ENCODE measurements at regions not wholly inside any gene's neighbourhood (a gene's known extent, or its start where the extent isn't known, plus 50 kb on each side); places are given as distances from the start of the nearest gene placed in this dataset.
A peak's percentile ranks its signal among the peaks of the same experiment; 100 is the strongest.

DNA sequence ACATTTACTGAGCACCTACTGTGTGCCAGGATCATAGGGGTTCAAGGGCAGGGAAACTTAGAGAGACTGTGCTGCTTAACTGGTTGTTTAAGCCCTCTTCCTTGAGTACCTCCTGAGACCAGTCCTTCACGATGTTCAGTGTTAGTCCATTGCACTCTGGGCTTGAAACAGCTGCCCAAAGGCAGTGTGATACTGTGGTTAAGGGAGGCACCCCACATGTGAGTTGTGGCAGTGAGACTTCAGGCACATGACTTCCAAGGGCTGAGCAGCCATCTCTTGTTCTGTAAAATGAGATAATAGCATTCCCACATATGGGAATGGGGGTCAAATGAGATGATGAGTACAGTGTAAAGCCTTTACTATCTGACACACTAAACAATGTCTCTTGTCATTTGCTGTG, 75.1 kb downstream of the LINGO1 start:
- DNase-seq = no peak

DNA sequence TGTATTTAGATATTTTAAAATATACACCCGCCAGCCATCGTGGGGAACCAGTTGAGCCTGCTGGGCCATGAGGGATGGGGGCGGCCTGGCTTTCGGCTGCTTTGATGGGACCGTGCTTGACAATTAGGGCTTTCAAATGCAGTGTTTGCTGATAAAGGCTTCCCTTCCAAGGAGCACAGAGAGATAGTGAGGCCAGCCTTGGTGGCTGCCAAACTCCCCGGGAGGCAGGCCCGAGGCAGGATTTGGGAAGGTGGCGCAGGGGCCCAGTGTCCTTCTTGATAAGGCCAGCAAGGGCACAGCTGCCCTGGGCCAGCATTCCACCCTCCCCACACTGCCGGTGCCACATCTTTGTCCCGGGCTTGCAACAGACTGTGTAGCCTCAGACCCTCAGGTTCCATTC, 75.6 kb downstream of the LINGO1 start:
- no peak for DNase-seq

DNA sequence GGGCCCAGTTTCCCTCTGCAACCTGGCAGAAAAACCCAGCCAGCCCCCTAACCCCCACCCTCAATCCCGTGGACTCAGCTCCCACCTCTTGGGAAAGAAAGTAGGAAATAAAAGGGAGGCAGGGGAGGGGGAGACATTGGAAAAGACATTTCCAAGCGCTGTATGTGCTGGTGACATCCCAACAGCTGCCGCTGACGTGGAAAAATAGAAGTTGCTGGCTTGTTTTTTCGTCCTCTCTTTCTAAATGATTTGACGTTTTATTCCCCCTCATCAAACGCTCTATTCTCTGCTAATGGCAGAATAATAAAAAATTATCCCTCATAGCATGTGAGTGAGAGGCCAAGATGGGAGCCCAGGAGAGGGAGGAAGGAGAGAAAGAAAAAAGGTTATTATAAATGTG, 76.1 kb downstream of the LINGO1 start:
- DNase-seq = no peak

DNA sequence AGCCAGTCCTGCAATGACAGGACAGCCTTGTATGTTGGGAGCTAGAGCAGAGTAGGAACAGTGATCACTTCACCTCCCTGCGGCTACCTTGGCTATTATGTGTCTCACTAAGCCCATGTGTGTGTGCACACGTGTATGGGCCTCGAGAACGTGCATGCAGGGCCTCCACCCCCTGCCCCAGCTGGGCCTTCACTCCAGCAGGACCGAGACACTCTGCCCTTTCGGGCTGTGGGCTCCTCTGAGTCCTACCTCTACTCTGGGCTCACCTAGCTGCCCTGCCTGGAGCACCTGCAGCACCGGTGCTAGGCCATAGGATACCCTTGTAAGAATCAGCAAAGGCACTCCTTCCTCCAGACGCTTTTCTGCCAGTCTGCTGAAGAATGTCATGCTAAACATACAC, 77.5 kb downstream of the LINGO1 start:
- DNase-seq = no peak

DNA sequence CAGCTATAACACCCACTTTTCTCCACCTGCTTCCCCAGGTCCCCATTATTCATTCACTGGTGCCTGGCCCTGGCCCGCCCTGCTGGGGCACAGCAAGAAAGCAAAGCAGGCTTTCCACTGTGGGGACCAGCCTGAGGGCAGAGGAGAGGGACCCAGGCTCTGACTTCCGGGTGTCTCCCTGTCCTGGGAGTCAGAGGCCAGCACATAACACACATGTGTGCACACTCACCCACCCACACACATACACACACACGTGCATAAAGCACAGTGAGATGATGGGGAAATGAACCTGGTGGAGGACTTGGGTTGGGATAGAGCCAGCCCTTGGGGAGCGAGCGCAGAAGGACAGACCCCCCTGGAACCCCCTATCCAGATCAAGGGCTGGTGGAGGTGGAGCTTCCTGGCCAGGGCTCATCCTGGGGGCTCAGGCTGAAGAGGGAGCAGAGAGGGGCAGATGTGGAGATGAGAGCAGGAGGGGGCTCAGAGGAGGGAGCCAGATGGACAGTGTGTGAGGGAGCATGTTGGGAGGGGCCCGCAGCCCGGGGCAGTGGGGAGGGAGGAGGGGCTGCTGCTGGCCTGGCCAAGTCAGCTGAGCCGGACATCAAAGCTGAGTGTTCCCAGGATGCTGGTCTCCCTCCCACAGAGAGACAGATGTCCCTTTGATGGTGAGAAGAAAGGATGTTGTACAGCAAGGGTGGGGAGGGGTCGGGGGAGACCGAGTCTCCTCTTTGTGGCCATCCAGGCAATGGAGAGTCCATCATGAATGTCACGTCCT, 78.2 kb downstream of the LINGO1 start:
- DNase-seq = no peak

DNA sequence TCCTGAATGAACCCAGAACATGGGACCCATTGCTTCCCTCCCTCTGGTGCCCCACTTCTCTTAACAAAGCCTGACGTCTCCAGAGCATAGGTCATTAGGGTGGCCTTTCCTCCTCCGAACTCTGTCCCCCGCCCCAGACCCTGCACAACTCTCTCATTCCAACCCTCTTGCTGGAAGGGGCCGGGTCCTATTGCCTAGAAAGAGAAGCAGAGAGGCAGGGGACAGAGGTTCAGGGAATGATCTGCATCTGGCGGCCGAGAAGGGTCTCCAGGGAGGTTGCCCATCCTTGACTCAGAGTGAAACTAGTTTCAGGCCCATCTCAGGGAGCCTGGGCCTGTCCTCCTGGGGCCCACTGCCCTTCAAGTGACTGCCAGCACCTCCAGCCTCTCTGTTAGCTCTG, 79.0 kb downstream of the LINGO1 start:
- DNase-seq = no peak

DNA sequence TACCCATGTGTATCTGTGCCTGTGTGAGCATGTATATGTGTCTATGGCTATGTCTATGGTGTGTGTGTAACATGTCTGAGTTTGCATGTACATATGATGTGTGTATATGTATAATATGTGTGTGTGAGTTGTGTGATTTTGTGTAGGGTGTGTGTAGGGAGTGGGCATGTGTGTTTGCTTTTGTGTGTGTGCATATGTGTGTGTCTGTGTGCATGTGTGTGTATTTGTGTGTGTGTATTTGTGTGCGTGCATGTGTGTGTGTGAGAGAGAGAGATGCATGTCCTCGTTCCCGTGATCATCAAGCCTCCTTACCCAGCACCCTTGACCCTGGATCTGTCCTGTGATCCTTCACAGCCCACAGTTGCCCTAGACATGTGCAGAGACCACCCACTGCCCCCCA, 79.5 kb downstream of the LINGO1 start:
- no peak for DNase-seq

DNA sequence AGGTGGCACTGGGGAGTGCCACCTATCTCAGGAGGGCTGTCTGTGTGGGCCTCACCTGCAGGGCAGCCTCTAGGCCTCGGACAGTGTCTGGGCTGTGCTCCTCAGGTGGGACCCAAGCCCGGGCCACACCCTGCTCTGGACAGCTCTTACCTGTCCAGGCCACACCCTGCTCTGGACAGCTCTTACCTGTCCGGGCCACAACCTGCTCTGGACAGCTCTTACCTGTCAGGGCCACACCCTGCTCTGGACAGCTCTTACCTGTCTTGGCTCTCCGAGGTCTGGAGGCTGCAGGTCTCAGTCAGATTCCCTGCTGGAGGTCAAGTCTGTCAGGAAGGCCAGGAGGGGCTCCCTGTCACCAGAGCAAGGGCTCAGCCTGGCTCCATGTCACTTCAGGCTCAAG, 80.6 kb downstream of the LINGO1 start:
- no peak for DNase-seq

DNA sequence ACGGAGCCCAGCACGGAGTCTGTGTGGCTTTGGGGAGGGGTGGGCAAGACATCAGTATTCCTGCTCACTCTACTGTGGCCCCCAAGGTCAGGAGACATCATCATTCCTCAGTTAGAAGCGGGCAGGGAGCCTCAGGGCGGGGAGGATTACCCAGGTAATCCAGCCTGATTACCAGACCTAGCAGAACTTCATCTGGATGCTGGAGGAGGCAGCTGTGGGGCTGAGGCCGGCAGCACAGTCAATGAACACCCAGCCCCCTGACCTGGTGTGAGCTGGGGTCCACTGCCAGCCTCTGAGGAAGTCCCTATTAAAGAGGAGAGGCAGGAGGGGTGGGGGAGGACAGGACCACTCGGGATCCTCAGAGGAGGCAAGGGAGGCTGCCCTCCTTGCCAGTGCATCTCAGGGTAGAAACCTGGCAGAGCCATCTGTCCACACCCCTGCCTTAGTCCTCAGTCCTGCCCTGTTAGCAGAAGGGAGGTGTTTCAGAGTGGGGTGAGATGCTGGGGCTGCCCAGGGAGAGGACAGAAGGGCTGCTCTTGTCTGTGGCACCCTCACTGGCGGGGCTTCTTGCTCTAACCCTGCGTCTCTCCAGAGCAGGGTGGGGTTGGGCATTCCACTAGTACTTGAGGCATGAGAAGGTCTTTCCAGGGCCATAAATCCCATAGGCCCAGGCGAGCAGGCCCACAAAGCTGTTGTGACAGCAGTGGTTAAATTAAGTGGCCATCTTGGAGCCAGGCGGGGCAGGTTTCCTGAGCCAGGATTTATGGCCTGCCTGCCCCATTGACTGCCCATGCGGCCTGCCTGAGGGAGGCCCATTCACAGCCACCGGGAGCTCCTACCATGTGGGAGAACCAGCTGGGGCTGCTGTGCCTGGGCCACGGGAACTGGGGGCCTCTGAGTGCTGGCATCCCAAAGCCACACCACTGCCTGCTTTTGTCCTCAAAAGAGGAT, 82.1 kb downstream of the LINGO1 start:
- DNase-seq = no peak

DNA sequence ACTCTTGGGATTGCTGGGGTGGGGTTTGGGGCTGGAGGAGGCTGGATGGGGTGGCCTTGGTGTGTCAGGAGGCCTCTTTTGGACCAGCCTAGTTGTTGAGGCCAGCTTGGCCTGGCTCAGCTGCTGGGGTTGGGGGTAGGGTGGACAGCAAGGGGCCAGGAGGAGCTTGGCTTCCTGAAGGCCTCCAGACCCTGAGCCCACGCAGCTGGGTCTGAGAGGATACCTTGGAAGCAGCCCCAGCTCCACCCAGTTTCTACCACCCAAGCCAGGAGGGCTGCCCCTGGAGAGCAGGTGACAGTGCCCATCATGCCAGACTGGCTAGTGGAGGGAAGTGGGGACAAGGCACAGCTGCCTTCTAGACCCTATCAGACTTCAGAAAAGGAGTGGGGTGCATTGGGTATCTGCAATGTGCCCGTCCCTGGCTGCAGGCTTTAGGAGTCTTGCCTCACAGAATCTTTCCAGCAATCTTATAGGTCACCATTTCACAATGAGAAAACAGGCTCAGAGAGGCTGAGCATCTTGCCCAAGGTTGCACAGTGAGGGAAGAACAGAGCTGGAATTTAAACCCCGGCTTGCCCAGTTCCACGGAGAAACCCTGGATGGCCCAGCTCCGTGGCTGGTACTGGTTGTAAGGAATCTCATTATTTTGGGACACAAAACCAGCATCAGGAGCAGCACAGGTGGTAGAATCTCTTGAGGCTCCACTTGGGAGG, 83.0 kb downstream of the LINGO1 start:
- DNase-seq = no peak

DNA sequence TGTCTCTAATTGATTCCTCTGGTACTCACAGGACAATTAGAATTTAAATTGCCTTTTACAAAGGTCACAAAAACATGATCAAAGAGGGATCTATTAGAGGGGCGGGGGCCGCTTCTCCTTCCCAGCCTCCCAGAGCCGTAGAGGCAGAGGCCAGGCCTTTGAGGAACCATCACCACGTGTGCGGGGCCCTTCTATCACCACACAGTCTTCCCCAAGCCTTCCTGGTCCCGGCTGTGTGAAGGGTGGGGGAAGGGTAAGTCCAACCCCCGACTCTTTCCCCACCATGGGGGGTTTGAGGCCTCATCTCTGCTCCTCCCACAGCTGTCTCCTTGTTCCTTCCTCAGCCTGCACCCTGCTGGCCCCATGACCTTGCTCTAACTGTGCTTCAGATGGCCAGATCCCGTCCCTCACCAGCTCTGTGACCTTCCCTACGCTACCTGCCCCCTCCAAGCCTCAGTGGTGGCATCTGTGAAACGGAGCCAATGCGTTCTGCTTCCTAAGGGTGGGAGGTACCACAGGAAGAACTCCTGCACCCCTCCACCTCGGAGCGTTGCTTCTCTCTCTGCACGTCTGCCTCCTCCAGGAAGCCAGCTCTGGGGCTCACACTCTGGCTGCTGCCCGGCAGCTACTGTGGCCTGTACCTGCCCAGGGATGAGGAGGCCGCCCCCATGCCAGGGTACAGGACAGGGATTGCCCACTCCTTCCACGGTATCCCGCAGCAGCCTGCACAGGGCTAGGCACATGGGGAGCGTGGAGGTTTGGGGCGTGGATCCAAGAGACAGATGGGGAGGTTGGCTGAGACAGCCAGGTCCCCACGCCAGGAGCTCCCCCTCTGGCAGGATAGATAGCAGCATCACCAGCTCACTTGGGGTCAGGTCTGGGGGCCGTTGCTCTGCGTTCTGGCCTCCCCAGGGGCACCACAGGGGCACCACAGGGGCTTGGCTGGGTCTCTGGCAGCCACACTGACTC, 83.8 kb downstream of the LINGO1 start:
- DNase-seq = no peak

DNA sequence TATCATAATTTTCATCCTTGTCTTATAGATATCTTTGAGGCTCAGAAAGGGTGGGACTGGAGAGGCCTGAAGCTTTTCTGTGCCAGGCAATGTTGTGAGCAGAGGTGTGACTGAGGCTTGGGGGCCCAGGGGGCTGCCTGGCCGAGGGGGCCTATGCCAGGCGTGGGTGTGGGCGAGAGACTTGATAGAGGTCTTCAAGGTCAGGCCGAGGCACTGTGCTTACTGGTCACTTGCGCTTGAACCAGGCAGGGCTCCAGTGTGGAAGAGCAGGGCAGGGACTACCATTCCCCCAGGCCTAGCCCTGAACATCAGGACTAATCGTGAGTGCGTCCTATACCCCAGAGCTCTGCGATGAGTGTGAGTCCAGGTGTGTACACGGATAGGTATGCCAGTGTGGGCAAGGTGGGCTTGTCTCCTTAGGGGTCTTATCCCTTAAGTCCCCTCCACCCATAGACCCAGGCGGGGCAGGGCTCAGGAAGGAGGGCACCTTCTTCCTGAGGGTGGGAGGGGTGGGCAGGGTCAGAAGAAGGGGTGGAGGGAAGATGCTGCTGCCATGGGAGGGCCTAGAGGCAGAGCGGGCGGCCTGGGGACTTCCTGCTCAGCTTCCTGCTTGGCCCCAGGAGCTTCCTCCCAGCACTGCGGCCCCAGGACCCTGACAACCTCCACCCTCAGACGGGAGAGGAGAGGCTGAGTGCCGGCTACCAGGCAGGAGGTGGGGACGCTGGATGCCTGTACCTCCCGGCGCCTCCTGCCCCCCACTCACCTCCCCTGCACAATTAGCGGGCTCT, 84.7 kb downstream of the LINGO1 start:
- no peak for DNase-seq

DNA sequence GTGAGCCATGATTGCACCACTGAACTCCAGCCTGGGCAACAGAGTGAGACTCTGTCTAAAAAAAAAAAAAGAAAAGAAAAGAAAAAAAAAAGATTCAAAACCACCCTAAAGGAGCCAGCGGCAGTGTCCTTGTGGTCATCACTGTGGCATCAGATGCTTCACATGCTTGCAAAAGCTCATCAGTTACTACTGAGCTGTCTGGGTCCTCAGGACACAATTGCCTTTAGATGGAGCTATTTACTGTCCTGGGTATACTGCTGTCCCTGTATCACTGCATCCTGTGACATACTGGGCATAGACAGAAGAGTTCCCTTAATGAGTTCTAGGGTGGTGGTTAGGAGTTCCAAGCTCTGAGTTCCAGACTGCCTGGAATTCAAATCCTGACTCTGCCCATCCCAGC, 85.8 kb downstream of the LINGO1 start:
- DNase-seq = no peak

DNA sequence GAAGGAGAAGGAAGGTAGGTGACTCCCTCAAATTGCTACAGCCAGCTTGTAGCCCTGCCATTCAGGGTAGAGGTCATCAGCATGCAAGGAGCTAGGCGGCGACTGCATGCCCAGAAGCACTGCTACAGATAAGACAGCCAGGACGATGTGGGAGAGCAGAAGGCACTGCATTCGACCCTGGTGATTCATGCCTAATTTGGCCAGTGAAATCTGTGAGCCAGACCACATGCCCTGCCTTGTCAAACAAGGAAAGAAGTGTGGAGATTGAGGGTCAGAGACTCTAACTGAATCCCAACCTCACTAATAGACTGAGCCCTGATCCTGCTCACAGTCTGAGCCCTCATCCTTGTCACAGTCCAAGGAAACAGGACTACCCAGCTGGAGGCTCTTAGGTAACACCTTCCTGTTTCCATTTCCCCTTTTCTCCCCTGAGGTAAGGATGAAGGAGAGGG, 86.6 kb downstream of the LINGO1 start:
- DNase-seq = no peak

DNA sequence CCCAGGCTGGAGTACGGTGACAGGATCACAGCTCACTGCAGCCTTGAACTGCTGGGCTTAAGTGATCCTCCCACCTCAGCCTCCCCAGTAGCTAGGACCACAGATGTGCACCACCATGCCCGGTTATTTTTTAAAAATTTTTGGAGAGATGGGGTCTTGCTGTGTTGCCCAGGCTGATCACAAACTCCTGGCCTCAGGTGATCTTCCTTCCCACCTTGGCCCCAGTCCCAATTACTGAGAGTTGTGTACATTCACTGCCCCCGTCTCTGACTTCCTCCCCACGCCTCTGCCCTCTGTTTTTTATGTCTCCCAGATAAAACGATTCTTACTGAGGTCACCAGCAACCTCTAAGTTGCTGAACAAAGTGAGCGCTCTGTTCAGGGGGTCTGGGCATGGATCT, 87.7 kb downstream of the LINGO1 start:
- DNase-seq = no peak

DNA sequence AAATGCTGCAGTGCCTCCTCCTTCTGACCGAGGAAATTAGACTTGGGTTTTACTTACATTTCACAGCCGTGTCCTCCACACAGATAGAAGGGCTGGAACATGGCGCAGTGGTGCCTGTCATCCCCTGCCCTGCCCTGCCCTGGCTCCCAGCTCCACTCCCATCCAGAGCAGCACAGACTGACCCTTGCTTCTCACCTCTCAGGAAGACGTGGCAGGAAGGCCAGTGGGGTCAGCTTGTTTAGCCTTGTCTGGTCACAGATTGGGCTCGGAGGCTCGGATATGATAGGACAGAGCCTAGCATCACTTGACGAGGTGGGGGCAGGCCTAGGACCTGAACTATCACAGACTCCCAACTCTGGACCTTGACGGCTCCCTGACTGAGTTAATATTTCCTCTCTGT, 88.5 kb downstream of the LINGO1 start:
- no peak for DNase-seq

DNA sequence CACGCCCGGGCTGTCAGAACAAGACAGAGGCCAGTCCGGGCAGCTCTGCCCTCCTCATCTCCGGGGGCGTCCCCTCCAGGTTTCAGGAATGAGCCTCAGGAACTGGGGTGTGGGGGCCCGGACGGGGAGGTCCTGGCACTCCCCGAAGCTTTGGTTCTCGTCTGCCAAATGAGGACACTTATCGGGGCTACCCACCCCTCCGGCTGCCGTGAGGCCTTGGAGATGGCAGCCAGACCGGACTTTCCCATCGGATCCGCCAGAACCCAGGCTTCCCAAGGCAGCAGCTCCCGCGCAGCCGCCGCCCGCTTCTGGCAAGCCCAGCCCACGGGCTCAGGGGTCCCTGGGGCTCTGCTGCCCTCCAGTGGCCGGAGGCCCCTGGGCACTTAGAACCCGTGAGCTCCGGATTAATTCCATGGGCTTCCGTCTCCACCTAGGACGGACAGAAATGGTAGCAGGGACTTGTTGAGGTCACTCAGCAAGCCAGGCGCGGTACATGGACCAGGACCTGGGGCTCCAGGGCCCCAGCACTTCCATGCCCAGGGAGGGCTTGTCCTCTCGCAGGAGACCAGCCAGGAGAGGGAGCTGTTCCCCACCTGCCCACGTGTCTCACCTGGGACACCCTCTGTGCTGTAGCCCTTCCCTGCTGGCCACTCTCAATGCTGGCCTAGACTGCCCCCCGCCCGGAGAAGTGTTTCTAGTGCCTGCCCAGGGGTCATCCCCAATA, 89.4 kb downstream of the LINGO1 start:
- DNase-seq = peak; percentile 83

DNA sequence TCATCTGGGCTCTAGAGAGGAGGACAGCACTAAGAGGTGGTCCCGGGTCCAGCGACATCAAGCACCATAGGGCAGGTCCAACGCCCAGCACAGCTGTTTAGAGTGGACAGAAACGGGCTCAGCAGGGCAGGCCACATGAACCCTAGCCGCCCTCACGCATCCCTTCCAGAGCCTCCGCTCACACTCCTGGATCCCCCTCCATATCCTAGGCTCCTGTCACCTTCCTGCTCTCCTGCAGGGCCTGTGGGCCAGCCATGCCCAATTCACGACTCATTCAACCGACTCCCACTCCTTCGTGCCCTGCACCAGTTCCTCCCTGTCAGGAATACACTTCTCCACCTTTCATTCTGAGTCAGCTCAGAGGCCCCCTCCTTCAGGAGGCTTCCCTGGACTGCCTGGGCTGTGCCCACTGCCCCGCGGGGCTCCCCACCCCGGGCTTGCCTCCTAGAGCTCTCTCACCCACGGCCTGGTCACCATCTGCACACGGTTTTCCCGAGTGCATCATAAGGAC, 90.2 kb downstream of the LINGO1 start:
- DNase-seq = no peak

DNA sequence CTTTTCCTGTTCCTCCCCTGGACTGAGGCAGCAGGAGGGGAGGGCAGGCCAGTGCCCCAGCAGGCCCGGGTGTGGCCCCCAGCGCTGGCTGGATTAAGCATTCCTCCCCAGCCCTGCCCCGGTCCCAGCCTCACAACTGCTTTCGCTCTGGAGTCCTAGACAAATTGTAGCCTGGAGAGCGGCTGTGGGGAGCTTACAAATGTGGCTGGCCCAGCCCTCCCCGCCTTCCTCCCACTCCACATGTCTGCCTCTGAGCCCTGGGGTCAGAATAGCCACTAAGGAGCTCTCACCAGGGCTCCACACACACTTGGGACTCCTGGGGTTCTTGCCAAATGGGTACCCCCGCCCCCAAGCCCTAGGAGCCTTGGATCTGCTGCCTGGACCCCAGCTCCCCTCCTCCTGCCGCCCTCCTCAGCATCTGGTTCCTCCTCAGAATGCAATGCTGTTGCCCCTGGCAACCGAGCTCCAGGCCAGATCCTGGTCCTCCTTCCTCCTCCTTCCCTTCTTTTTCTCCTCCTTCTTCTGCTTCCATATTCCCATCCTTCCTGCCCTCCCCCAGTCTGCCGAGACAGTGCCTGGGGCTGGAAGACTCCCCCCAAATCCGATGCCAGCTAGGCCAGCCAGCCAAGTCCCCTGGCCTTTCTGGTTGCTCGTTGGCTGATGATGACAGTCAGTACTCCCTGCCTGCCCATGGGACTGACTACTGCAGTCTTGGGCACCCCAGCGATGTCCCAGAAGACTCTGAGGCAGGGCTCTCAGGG, 91.1 kb downstream of the LINGO1 start:
- no peak for DNase-seq
